Thyroid gland (tissue), 4 donors: ENCODE measurements at regions not wholly inside any gene's neighbourhood (a gene's known extent, or its start where the extent isn't known, plus 50 kb on each side); places are given as distances from the start of the nearest gene placed in this dataset.

Experiments used
- CTCF ChIP-seq, 6 experiments: fragments of 200-600 bp in 3 of 6; fragments of 450-650 bp in 3 of 6; sonication (generic) in 3 of 6; IDR thresholded peaks; one replicate each; pipeline ENCODE4 v1.5.1; 2016 to 2019; ENCODE audit warnings: antibody characterized with exemption in 6 of 6, mild to moderate bottlenecking in 2 of 6, inconsistent platforms in 1 of 6, moderate library complexity in 1 of 6
- POLR2A ChIP-seq, 2 donors: fragments of 450-650 bp; IDR thresholded peaks; one replicate each; pipeline ENCODE4 v1.6.1; 2017; ENCODE audit warnings: antibody characterized with exemption in 2 of 2, mild to moderate bottlenecking in 2 of 2, moderate library complexity in 1 of 2

- TF ChIP-seq CTCF (IDR thresholded peaks at IDR 0.05) (no peak), POLR2A (IDR thresholded peaks at IDR 0.05) (no peak)
These were observed 577.9 kb downstream of the TFAP2B start for GRCh38 chr6:51396583-51396982.
